GM10266 (cell line): ENCODE measurements at regions not wholly inside any gene's neighbourhood (a gene's known extent, or its start where the extent isn't known, plus 50 kb on each side); places are given as distances from the start of the nearest gene placed in this dataset.
"Not testable (repeated sequence)": the region's sequence is repeated elsewhere in the genome, so short reads cannot be mapped to it uniquely, and the experiment has no call there.

Experiments
- DNase-seq: peaks from one replicate; pipeline ENCODE4 v3.0.0; 2012; ENCODE audit errors: extremely low spot score
- TF ChIP-seq, protein P1 (sequence below): IDR thresholded peaks from 2 replicates; pipeline ENCODE4 v1.5.1; 2012; ENCODE audit warnings: mild to moderate bottlenecking, low read depth; ENCODE audit not compliant: control insufficient read depth, insufficient read depth; ENCODE audit errors: missing control alignments

DNA sequence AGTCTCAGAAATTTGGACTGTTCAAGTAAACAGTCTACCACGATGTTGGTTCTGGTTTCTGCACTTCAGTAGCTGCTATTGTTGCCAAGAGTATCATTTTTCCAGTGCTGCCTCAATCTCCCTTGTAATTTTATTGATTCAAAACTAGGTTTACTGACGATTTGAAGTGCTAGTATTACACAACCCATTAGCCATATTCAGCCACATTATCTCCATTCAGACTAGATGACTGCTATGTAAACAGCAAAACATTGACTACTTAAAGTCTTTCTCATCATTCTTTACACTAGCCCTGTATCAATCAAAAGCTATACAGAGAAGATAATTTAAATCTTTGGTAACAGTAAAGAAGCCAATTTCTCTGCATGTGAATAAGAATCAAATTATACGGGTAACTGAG, 102.0 kb upstream of the TSLP start:
- TF ChIP-seq, protein P1, sequence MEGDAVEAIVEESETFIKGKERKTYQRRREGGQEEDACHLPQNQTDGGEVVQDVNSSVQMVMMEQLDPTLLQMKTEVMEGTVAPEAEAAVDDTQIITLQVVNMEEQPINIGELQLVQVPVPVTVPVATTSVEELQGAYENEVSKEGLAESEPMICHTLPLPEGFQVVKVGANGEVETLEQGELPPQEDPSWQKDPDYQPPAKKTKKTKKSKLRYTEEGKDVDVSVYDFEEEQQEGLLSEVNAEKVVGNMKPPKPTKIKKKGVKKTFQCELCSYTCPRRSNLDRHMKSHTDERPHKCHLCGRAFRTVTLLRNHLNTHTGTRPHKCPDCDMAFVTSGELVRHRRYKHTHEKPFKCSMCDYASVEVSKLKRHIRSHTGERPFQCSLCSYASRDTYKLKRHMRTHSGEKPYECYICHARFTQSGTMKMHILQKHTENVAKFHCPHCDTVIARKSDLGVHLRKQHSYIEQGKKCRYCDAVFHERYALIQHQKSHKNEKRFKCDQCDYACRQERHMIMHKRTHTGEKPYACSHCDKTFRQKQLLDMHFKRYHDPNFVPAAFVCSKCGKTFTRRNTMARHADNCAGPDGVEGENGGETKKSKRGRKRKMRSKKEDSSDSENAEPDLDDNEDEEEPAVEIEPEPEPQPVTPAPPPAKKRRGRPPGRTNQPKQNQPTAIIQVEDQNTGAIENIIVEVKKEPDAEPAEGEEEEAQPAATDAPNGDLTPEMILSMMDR: no peak
- no peak for DNase-seq

GRCh38 chr5:110973510-110973909, 98.0 kb upstream of the TSLP start:
- TF ChIP-seq, protein P1: no peak
- DNase-seq: no peak

DNA sequence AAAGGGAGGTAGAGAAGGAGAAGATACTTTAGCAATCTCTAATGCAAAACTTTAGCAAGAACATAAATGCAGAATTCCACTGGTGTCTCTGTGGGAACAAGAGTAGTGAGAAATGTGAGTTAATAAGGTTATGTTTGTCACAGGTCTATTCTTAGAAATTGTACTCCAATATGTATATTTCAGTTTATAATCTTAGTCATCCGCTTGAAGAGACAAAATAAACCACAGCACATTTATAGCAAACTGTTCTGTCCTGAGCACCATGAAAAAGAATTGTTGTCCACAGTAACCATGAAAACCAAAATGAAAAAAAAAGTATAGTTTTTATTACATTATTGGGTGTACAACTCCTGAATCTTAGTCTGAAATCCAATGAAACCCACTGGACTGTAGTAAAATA, 93.6 kb upstream of the TSLP start:
- TF ChIP-seq, protein P1: no peak
- no peak for DNase-seq

- not testable (repeated sequence) for DNase-seq
Observed at GRCh38 chr5:110985882-110986281, 85.6 kb upstream of the TSLP start.

DNA sequence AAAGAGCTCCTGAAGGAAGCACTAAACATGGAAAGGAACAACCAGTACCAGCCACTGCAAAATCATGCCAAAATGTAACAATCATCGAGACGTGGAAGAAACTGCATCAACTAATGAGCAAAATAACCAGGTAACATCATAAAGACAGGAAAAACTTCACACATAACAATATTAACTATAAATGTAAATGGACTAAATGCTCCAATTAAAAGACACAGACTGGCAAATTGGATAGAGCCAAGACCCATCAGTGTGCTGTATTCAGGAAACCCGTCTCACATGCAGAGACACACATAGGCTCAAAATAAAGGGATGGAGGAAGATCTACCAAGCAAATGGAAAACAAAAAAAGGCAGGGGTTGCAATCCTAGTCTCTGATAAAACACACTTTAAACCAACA, 83.9 kb upstream of the TSLP start:
- DNase-seq: not testable (repeated sequence)

DNA sequence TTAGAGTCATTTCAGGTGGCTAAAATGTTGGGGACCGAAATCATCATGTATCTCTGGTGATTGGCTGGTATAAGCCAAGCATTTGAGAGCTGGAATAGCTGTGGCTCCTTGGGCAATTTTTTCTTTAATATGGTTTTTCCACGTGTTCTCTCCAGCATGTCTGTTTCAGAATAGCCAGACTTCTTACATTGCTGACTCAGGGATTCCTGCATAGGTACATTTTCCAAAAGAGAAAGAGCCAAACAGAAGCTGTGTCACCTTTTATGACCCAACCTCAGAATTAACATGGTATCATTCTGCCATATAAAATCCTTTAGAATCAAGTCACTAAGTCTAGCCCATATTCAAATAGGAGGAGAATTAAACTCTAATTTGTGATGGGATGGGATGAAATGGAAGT, 74.8 kb upstream of the TSLP start:
- TF ChIP-seq, protein P1: no peak
- no peak for DNase-seq

DNA sequence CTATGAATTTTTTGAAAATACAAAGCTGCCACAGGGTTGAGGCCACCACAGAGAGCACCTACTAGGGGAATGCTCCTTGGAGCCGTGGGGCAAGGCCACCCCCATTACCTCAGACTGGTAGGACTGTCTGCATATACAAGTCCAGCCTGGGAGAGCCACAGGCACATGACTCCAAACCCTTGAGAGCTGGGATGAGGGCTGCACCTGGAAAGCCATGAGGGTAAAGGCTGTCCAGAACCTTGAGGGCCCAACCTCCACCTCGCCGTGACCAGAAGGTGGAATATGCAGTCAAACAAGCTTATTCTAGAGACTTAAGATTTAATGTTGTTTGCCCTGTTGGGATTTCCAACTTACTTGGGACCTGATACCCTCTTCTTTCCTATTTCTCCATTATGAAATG, 69.5 kb upstream of the TSLP start:
- DNase-seq: no peak
- TF ChIP-seq, protein P1: no peak

GRCh38 chr5:111003623-111004022, 67.9 kb upstream of the TSLP start:
- TF ChIP-seq, protein P1: no peak
- no peak for DNase-seq
